ENCODE measurements at regions not wholly inside any gene's neighbourhood (a gene's known extent, or its start where the extent isn't known, plus 50 kb on each side); places are given as distances from the start of the nearest gene placed in this dataset.

GRCh38 chr1:222288053-222288452 is 259.9 kb downstream of the HHIPL2 start:
- DNase-seq (ENCODE audit: low spot score): peak; percentile 6

GRCh38 chr1:222286011-222286410 is 261.9 kb downstream of the HHIPL2 start:
- DNase-seq (ENCODE audit: low spot score): no peak

GRCh38 chr1:222285526-222285925 is 262.4 kb downstream of the HHIPL2 start:
- DNase-seq (ENCODE audit: low spot score): no peak

- DNase-seq (ENCODE audit: low spot score): no peak
Observed at GRCh38 chr1:222284466-222284865, 263.4 kb downstream of the HHIPL2 start.

GRCh38 chr1:222283147-222283768 is 264.6 kb downstream of the HHIPL2 start:
- no peak for DNase-seq (ENCODE audit: low spot score)

- DNase-seq (ENCODE audit: low spot score): no peak
Observed at GRCh38 chr1:222279591-222279990, 268.3 kb downstream of the HHIPL2 start.

GRCh38 chr1:222278501-222278900 is 269.4 kb downstream of the HHIPL2 start:
- no peak for DNase-seq (ENCODE audit: low spot score)

GRCh38 chr1:222275729-222276465 is 272.0 kb downstream of the HHIPL2 start:
- DNase-seq (ENCODE audit: low spot score): no peak

GRCh38 chr1:222275001-222275728 is 272.7 kb downstream of the HHIPL2 start:
- no peak for DNase-seq (ENCODE audit: low spot score)

GRCh38 chr1:222266223-222267196 is 281.4 kb downstream of the HHIPL2 start:
- no peak for DNase-seq (ENCODE audit: low spot score)

GRCh38 chr1:222263791-222264190 is 284.1 kb downstream of the HHIPL2 start:
- no peak for DNase-seq (ENCODE audit: low spot score)

GRCh38 chr1:222257027-222257426 is 290.9 kb downstream of the HHIPL2 start:
- no peak for DNase-seq (ENCODE audit: low spot score)

GRCh38 chr1:222256058-222256457 is 291.8 kb downstream of the HHIPL2 start:
- DNase-seq (ENCODE audit: low spot score): no peak

GRCh38 chr1:222252788-222253187 is 295.1 kb downstream of the HHIPL2 start:
- no peak for DNase-seq (ENCODE audit: low spot score)

GRCh38 chr1:222251847-222252246 is 296.1 kb downstream of the HHIPL2 start:
- no peak for DNase-seq (ENCODE audit: low spot score)

- no peak for DNase-seq (ENCODE audit: low spot score)
Observed at GRCh38 chr1:222250376-222250775, 297.5 kb downstream of the HHIPL2 start.

GRCh38 chr1:222247811-222248310 is 300.0 kb downstream of the HHIPL2 start:
- no peak for DNase-seq (ENCODE audit: low spot score)

GRCh38 chr1:222247081-222247480 is 300.8 kb downstream of the HHIPL2 start:
- DNase-seq (ENCODE audit: low spot score): no peak

GRCh38 chr1:222243902-222244301 is 304.0 kb downstream of the HHIPL2 start:
- DNase-seq (ENCODE audit: low spot score): no peak

GRCh38 chr1:222242492-222242891 is 305.4 kb downstream of the HHIPL2 start:
- DNase-seq (ENCODE audit: low spot score): no peak

GRCh38 chr1:222241410-222241809 is 306.5 kb downstream of the HHIPL2 start:
- DNase-seq (ENCODE audit: low spot score): no peak
